ENCODE measurements at regions not wholly inside any gene's neighbourhood (a gene's known extent, or its start where the extent isn't known, plus 50 kb on each side); places are given as distances from the start of the nearest gene placed in this dataset.
A peak's percentile ranks its signal among the peaks of the same experiment; 100 is the strongest.

DNA sequence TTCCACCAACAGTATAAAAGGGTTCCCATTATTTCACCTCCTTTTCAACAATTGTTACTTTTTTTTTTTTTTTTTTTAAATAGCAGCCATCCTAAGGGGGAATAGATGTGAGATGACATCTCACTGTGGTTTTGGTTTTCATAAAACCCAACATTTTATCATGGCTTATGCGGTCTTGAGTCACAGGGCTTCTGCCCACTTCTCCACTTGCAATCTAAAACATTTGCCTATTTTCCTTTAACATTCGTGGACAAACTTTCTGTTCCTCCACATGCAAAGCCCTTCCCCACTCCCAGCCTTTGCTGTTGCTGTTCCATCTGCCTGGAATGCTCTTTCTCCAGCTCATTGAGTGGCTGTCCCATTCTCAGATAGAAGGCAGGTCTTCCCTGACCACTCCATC is 239.7 kb upstream of the KCNK2 start:
- Histone ChIP-seq H2BK5ac (ENCODE audit: low read depth, low read length) (no peak overlapping the region), H2BK15ac (ENCODE audit: low read length) (0 out of 2 replicates have a peak overlapping the region, but pooled peaks have one; percentile 46), H2BK20ac (ENCODE audit: low read length) (no peak overlapping the region), H3K4me2 (ENCODE audit: insufficient read depth in 1 of 2, low read depth in 2 of 2, low read length in 2 of 2) (no peak overlapping the region), H3K4ac (replicated peaks; ENCODE audit: insufficient read length, low read depth, low read length) (no peak overlapping the region), H3K23me2 (ENCODE audit: low read depth, low read length) (no peaks in the 10 kb centered on the region; the same call in 1 of the 2 replicates), H3K4me1 (replicated peaks in 1 of 4; ENCODE audit: control insufficient read depth in 3 of 4, insufficient read depth in 4 of 4, low read length in 3 of 4) (no peaks in the 10 kb centered on the region), H3K79me1 (ENCODE audit: low read depth, low read length) (no peaks in the 10 kb centered on the region), H3K23ac (ENCODE audit: insufficient read length) (no peak overlapping the region), H3K18ac (ENCODE audit: extremely low read depth, low read length) (no peak overlapping the region), H3K36me3 (ENCODE audit: control insufficient read depth in 2 of 4, insufficient read depth in 4 of 4, low read length in 3 of 4) (no peaks in the 10 kb centered on the region), H4K91ac (replicated peaks; ENCODE audit: insufficient read length, low read length) (no peak overlapping the region), H4K8ac (ENCODE audit: extremely low read depth, insufficient read depth, low read length) (no peak overlapping the region), H3K27me3 (replicated peaks in 1 of 4; ENCODE audit: control insufficient read depth in 3 of 4, extremely low read depth in 1 of 4, insufficient read depth in 3 of 4, low read length in 3 of 4) (no peaks in the 10 kb centered on the region), H2AK5ac (ENCODE audit: low read depth, low read length) (no peak overlapping the region), H2BK120ac (replicated peaks; ENCODE audit: low read depth, low read length) (no peak overlapping the region), H3K4me3 (ENCODE audit: extremely low read depth in 1 of 4, insufficient read depth in 2 of 4, low read depth in 3 of 4, low read length in 4 of 4) (no peak overlapping the region), H4K20me1 (replicated peaks in 1 of 2; ENCODE audit: control insufficient read depth in 1 of 2, insufficient read depth in 2 of 2, low read length in 2 of 2) (no peaks in the 10 kb centered on the region), H3K27ac (ENCODE audit: low read depth, low read length) (no peak overlapping the region), H3K9me3 (ENCODE audit: insufficient read depth in 2 of 2, low read depth in 1 of 2, low read length in 1 of 2) (no peaks in the 10 kb centered on the region), H3K9ac (replicated peaks in 1 of 4; ENCODE audit: extremely low read depth in 1 of 4, low read depth in 3 of 4, low read length in 3 of 4) (no peak overlapping the region), H2BK12ac (ENCODE audit: low read depth, low read length) (no peak overlapping the region; the same call in 1 of the 2 replicates), H3K79me2 (ENCODE audit: control insufficient read depth in 1 of 2, insufficient read depth in 2 of 2, low read length in 2 of 2) (no peaks in the 10 kb centered on the region), H3K14ac (ENCODE audit: insufficient read length) (no peak overlapping the region), H4K5ac (ENCODE audit: insufficient read length, low read depth, low read length) (no peak overlapping the region), H3K56ac (replicated peaks; ENCODE audit: insufficient read length, low read depth, low read length) (no peak overlapping the region), H2AFZ (ENCODE audit: low read length) (no peak overlapping the region)
- TF ChIP-seq RXRA (IDR thresholded peaks at IDR 0.05; ENCODE audit: insufficient read depth, low read depth, low read length) (no peak), TEAD4 (IDR thresholded peaks at IDR 0.05; ENCODE audit: low read depth, low read length) (no peak), SUZ12 (IDR thresholded peaks at IDR 0.05; ENCODE audit: low read length) (no peak), PHF8 (conservative IDR thresholded peaks at IDR 0.05; ENCODE audit: low read depth, low read length) (no peak), SP2 (IDR thresholded peaks at IDR 0.05; ENCODE audit: low read length) (no peak), HDAC2 (IDR thresholded peaks at IDR 0.05; ENCODE audit: borderline replicate concordance in 1 of 2, low read depth in 2 of 2, low read length in 2 of 2) (no peak), BCL11A (IDR thresholded peaks at IDR 0.05; ENCODE audit: low read depth in 2 of 2, low read length in 2 of 2) (no peak), TBP (IDR thresholded peaks at IDR 0.05; ENCODE audit: low read depth, low read length) (no peak)
- ChIA-PET POLR2A (ENCODE audit: partially characterized antibody) (no interaction called here), CTCF (ENCODE audit: partially characterized antibody) (no interaction called here)
- no peak for DNase-seq (ENCODE audit: low read depth in 1 of 2, low spot score in 2 of 2)
- 97% methylated on average over 2 of the region's 2 CpGs; no CpG with 5 or more reads in 1 of the 2 experiments for WGBS, 2 experiments (ENCODE audit: extremely low coverage in 1 of 2, insufficient coverage in 1 of 2, insufficient read length in 1 of 2, insufficient replicate concordance in 2 of 2, low coverage in 1 of 2, low lambda C conversion rate in 2 of 2, missing lambda C conversion rate in 1 of 2)
- FAIRE-seq, result no peak
